ENCODE measurements at regions not wholly inside any gene's neighbourhood (a gene's known extent, or its start where the extent isn't known, plus 50 kb on each side); places are given as distances from the start of the nearest gene placed in this dataset.

- TF ChIP-seq, protein P1, sequence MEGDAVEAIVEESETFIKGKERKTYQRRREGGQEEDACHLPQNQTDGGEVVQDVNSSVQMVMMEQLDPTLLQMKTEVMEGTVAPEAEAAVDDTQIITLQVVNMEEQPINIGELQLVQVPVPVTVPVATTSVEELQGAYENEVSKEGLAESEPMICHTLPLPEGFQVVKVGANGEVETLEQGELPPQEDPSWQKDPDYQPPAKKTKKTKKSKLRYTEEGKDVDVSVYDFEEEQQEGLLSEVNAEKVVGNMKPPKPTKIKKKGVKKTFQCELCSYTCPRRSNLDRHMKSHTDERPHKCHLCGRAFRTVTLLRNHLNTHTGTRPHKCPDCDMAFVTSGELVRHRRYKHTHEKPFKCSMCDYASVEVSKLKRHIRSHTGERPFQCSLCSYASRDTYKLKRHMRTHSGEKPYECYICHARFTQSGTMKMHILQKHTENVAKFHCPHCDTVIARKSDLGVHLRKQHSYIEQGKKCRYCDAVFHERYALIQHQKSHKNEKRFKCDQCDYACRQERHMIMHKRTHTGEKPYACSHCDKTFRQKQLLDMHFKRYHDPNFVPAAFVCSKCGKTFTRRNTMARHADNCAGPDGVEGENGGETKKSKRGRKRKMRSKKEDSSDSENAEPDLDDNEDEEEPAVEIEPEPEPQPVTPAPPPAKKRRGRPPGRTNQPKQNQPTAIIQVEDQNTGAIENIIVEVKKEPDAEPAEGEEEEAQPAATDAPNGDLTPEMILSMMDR (conservative IDR thresholded peaks at IDR 0.05 in 1 of 2, IDR thresholded peaks at IDR 0.05 in 1 of 2; ENCODE audit: extremely low read depth in 1 of 2, insufficient read depth in 1 of 2, low read depth in 1 of 2, low read length in 2 of 2) = no peak
- no peak for TF ChIP-seq EZH2 (IDR thresholded peaks at IDR 0.05; ENCODE audit: borderline replicate concordance, low read length)
These were observed 707.9 kb downstream of the ZNF385D start for GRCh38 chr3:21043139-21043538.

Measured in mammary epithelial cell (primary cell).